ENCODE measurements at regions not wholly inside any gene's neighbourhood (a gene's known extent, or its start where the extent isn't known, plus 50 kb on each side); places are given as distances from the start of the nearest gene placed in this dataset.
A peak's percentile ranks its signal among the peaks of the same experiment; 100 is the strongest.

DNA sequence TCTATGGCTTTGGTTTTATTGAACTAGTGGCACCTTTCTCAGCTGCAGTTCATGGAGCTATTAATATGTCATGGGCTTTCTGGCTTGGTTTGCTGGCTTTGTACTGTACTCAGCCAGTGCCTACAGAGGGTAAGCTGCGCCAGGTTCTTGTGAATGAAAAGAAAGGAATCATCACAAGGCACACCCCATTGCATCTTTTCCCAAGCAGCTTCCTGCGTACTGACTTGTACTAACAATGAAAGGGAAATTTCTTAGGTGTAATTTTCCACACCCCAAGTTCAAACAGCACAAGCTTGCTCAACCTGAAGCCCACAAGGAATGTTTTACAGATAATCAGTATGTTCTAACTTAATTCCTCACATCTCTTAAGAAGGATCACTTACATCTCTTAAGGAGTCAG lies 78.0 kb upstream of the TNFSF18 start:
- DNase-seq (ENCODE audit: low read depth): no peak

DNA sequence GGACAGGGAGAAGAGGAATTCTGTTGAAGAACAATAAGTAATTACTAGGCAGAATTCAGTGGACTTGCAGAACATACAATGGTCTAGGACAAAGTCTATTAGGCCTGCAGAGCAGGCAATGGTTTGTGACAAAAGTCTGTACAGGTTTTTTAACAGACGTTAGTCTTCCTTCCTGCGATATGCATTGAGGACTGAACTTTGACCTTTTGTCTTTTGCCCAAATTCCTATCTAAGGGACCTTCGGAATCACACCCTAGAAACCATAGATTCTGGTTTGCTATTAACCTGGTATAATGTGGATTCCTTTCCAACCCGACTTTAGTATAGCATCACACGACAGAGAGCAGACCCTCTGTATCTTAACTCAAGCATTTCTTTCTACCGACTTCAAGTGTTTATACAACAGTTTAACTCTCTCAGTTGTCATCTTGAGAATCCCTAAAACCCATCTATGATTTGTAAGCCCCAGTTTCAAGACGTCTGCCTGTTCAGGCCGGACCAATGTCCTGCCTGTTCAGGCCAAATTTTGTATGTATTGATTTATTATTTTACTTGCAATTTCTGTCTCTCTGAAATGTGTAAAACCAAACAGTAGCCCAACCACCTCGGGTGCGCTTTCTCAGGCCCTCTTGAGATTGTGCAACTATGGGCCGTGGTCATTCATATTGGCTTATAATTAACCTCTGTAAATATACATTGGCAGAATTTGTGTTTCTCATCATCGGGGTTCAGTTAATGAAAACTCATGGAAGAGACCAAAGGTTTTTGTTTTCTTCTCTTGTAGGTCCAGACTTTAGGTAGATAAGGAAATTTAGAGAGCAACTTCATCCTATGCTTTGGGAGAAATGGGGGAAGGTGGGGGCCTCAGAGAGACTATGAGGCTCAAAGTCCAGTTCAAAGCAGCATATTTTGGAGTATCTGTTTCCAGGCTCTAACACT lies 76.9 kb upstream of the TNFSF18 start:
- no peak for DNase-seq (ENCODE audit: low read depth)

DNA sequence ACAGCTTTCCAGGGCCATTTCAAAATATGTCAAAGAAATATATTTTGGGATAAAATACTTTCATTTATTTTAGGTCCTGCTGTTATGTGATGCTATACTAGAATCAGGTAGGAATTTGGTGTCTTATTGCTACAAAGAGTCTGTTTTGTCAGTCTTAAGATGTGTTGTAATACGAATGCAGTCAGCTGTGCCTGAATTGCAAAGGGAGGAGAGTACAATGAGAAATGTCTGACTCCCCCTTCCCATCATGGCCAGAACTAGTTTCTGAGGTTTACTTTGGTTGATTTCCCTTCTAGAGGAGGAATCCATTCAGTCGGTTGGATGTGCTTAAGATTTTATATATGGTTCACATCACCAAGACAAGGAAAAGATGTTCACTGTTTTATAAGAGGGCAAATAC lies 75.7 kb upstream of the TNFSF18 start:
- DNase-seq (ENCODE audit: low read depth): no peak

DNA sequence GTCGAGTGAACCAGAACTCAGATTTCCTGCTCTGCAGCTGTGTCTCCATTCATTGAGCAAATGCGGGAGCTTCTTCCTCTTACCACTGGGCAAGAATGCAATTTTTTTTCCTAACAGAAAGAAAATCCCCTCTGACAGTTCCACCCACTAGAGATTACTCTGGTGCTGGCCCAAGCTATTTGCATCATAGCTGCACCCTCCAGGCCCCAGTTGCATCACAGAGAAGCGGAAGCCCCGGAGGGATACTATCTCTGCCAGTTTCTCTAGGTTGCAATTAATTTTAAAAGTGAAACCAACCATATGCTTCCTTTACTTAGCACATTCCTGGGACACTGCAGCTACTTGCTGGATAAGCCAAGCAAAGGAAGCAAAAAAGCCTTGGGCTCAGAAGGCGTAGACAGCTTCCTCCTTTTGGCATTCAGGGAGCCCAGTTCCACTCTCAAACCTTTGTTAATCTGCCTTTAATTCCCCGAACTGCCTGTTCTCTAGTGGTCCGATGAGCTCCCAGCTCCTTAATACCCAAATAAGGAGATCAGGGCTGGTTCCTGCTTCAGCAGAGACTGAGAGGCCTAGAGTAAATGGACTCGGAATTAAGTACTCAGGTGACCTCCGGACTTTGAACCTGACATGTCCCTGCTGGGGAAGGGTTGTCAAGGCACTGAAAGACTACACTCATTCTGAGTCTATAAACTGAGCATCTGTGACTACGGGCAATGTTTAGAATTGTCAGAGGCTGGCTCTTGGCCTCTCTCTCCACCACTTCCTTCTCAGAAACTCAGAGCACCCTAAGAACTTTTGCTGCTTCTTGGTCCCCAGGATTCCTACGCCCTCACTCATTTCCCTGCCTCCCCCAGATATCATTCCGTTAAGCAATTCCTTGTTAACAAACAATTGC lies 72.5 kb upstream of the TNFSF18 start:
- peak; percentile 93 for DNase-seq (ENCODE audit: low read depth)

DNA sequence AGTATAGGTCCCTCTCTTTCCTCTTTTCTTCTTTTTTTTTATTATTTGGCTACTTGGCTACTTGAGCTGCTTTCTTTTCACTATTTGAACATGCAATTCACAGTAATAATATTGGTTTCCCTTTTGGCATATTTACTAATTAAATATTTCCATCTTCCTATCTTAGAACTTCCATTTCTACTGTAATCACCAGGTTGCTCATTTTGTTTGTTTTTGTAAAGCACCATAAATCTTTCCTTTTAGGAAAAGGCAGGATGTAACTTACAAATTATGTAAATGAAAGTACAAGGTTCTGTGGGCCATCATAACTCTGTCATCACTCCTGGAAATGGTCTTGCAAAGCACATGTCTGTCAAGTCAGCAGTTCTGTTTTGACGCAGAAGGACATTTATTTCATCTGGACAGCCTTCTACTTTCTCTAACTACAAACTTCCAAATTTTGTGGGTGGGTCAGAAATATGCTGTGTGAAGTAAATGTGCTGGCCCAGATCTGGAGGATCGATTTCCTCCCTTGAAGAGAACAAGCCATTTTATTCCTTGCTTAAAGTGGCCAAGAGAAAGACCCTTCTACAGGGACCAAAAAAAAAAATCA lies 71.7 kb upstream of the TNFSF18 start:
- peak; percentile 53 for DNase-seq (ENCODE audit: low read depth)

DNA sequence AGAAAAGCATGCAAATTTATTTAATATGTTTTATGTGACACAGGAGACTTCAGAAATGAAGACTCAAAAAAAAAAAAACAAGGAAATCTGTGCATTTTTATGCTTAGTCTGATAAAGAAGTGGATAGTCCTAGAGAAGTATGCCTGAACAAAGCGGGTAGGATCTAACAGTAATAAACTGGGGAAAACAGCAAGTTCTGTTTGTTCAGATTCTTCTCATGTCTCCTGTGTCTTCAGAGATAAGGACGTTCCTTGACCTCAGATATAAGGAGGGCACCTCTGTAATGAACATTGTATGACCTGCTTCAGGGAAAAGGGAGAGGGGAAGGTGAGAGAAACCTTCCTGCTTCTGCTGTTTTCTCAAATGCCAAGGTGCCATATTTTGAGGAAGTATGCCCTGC lies 67.7 kb upstream of the TNFSF18 start:
- no peak for DNase-seq (ENCODE audit: low read depth)

DNA sequence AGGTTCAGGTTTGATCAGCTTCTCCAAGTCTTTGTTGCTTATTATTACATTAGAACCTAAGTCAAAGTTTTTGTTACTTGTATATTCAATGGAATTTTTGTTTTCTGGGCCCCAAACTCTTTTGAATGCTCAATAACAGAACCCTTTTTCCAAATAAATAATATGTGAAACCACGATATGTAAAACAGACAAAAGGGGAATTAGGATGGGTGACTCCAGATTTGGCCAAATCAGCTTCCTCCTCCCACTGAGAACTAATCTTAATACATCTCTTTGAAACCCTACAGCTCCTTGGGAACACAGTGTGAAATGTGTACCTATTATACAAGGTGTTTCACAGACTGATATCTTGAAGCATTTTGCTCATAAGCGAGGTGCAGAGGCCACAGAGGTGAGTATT lies 67.0 kb upstream of the TNFSF18 start:
- no peak for DNase-seq (ENCODE audit: low read depth)

DNA sequence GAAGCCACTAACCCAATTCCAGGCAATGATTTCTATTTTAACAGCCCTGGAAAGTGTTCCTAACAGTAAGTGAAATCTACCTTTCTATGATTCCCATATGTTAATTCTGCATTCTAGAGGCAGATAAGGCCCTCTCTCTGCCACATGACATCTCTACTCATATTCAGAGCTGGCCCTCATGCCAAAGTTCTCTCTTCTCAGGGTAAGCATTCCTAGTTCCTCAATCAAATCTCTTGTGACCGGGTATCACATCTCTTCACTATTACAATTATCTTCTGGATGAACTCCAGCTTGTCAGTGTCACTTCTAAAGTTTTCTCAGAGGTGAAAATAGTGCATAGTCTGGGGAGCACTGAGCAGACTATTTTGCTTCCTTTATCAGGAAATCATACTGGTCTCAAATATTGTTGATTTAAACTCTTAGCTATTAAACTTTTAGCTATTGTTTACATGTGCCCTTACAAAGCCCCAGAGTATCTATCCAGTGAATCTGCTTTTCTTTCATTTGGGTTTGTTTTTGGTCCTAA lies 66.4 kb upstream of the TNFSF18 start:
- DNase-seq (ENCODE audit: low read depth): no peak

DNA sequence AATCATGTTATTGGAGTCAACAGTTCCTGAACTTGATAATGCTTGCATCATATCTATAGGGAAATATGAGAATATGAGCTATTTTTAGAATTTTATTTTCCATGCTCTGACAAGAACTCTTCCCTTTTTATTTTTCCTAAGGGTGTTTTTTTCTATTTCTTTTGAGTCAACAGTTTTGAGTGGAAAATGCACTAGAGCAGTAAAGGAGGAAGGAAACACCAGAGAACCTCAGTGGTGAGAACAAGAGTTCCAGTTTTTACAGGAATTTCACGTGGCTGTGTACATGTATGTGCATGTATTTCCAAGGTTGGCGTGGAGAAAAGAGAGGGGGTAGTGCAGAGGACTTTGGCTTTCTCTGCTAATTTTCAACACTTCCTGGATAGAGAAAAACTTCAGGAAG lies 63.6 kb upstream of the TNFSF18 start:
- no peak for DNase-seq (ENCODE audit: low read depth)

DNA sequence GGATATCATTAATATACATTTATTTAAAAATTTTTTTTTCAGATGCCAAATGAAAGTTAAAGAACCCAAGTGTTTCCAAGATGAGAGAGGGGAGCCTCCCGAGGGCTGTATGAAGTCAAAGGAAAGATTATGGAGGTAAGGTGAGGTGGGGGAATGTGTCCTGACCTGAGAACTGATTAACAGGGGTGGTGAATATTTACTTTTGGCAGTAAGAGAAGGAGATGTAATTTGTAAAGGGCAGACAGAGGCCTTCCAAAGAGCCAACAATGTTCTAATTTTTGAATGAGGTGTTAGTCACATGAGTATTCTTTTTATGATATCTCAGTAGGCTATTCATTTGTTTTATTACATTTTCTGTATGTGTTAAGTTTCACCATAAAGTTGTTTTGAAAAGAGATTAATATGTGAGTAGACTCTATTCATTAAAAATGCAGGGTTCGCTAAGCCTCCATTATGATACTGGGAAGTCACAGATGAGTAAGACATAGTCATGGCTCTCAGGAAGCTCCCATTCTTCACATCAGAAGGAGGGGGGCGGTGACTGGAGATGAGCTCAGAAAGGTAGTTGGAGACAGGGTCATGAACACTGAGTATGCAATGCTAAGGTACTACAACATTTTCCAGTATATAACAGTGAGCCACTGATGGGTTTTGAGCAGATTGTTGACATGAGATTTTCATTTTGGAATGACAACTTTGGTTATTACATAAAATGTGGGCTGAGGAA lies 62.4 kb upstream of the TNFSF18 start:
- peak; percentile 95 for DNase-seq (ENCODE audit: low read depth)

DNA sequence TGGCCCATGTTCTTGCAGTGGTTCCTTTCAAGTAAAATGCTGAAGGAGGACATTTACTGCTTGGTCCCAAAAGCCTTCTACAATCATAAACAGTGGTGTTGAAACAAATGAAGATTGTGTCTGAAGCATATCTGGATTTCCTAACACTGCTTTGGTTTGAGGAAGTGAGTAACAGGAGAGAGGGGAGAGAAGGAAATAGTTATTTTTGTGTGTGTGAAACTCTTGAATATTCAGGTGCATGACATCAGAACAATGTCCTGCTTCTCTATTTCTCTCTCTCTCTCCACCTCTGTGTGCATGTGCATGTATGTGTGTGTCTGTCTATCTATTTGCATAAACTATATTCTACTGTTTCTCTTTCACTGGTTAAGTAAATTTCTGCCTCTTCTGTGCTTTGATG lies 61.4 kb upstream of the TNFSF18 start:
- DNase-seq (ENCODE audit: low read depth): peak; percentile 70

DNA sequence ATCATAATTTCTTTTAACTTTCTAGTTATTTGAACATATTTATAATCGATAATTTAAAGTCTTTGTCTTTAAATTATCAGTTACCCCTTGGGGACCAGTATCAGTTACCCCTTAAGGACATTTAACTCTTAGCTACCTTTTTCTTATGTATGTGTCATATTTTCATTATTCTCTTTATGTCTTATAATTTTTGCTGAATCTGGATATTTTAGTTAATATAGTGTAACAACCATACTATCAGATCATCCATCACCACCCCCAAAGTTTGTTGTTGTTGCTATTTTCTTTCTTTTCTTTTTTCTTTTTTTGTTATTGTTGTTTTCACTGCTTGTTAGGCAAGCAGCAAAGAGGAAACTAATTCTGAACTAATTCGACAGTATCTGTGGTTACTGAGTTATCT lies 57.0 kb upstream of the TNFSF18 start:
- DNase-seq (ENCODE audit: low read depth): no peak

DNA sequence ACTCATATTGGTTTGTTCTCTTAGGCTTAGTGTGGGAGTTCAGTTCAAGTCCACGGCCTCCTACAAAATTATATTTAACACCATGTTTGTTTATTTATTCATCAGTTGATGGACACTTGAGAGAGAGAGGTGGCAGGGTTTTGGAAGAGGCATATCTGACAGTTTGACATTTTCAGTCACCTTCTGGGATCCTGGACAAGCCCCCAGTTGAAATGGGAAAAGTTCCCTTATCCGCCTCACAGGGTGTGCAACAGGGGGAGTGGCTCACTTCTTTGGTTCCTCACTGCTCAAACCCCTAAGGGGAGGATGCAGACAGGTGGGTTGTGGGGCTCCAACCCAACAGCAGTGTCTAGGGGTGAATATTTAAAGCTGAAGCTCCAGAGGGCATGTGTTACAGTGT lies 52.3 kb upstream of the TNFSF18 start:
- DNase-seq (ENCODE audit: low read depth): no peak

DNA sequence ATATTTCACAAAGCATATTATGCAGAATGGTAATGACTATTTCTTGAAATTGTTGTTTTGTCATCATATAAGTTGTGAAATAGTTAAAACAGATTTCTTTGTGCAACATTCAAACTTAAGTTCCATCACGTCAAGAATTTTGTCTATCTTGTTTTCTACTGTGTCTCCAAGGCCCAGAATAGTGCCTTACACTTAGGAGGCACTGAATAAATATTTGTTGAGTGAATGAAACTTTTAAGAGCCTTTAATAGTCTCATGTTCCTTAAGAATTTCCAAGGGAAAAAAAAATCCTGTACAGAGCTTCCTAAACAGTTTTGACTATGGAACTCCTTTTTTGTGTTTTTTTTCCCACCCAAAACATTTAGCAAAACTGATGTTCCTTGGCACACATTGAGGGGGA lies 50.8 kb upstream of the TNFSF18 start:
- no peak for DNase-seq (ENCODE audit: low read depth)

DNA sequence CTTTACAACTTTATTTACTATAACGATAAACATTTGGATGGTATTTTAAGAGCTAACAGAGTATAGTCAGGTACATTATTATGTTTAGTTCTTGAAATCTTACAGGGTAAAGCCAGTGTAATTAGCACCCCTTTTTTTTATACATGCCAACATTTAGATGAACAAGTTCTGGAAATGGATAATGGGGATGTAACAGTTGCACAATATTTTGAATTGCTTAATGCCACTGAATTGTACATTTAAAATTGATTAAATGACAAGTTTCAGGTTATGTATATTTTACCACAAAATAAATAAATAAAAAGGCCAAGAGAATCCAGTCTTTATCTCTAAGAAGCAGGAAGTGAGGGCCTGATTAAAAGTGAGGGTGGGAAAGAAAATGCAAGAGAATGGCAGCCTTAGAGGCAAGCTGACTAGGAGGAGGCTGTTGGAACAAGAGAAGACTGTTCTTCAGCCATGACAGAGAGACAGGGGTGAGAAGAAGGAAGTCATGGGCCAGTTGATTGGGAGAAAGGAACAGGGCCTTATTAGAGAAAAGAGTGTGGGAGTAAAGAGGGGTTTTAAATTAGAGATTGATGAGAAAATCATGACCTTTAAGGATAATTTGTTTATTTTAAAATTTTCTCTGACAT lies 49.9 kb upstream of the TNFSF18 start:
- DNase-seq (ENCODE audit: low read depth): no peak
